H9 (cell line): ENCODE measurements at regions not wholly inside any gene's neighbourhood (a gene's known extent, or its start where the extent isn't known, plus 50 kb on each side); places are given as distances from the start of the nearest gene placed in this dataset.

Source experiments
- DNase-seq: peaks from one replicate; pipeline ENCODE4 v3.0.0-alpha.2; 2017
- H2AFZ ChIP-seq: one replicate; pipeline ENCODE4 v1.6.1; 2013; ENCODE audit warnings: mild to moderate bottlenecking, low read length, control low read depth, moderate library complexity
- H2AK5ac ChIP-seq: 2 replicates; pipeline ENCODE4 v1.6.1; 2013; ENCODE audit warnings: low read length, control low read depth, mixed read lengths; ENCODE audit not compliant: insufficient read length
- H2BK120ac ChIP-seq: one replicate; pipeline ENCODE4 v1.6.1; 2013; ENCODE audit warnings: low read depth, mild to moderate bottlenecking, low read length, control low read depth, inconsistent platforms; ENCODE audit not compliant: poor library complexity, severe bottlenecking
- H2BK12ac ChIP-seq: 2 replicates; pipeline ENCODE4 v1.6.1; 2013; ENCODE audit warnings: low read length, control low read depth, mixed read lengths, low read depth; ENCODE audit not compliant: insufficient read length
- H2BK15ac ChIP-seq: 2 replicates; pipeline ENCODE4 v1.6.1; 2013; ENCODE audit warnings: low read depth, low read length, control low read depth
- H2BK20ac ChIP-seq: one replicate; pipeline ENCODE4 v1.6.1; 2013; ENCODE audit warnings: low read depth, mild to moderate bottlenecking, low read length, control low read depth, inconsistent platforms; ENCODE audit not compliant: poor library complexity, severe bottlenecking
- H2BK5ac ChIP-seq: 2 replicates; pipeline ENCODE4 v1.6.1; 2013; ENCODE audit warnings: low read length, control low read depth, mixed read lengths; ENCODE audit not compliant: insufficient read length
- H3K14ac ChIP-seq: 2 replicates; pipeline ENCODE4 v1.6.1; 2013; ENCODE audit warnings: low read length, control low read depth; ENCODE audit not compliant: insufficient read depth
- H3K18ac ChIP-seq: 2 replicates; pipeline ENCODE4 v1.6.1; 2013; ENCODE audit warnings: low read depth, mild to moderate bottlenecking, mixed read lengths, low read length, control low read depth; ENCODE audit not compliant: insufficient read length
- H3K23ac ChIP-seq: 2 replicates; pipeline ENCODE4 v1.6.1; 2013; ENCODE audit warnings: low read length, control low read depth, mixed read lengths, low read depth; ENCODE audit not compliant: insufficient read length
- H3K23me2 ChIP-seq: 2 replicates; pipeline ENCODE4 v1.6.1; 2013; ENCODE audit warnings: low read depth, mild to moderate bottlenecking, mixed read lengths, low read length, control low read depth; ENCODE audit not compliant: insufficient read length, poor library complexity, severe bottlenecking
- H3K27ac ChIP-seq: 2 replicates; pipeline ENCODE4 v1.5.1; 2013; ENCODE audit warnings: low read length, control low read depth, mixed read lengths, low read depth; ENCODE audit not compliant: insufficient read length
- H3K27me3 ChIP-seq: 2 replicates; pipeline ENCODE4 v1.6.1; 2013; ENCODE audit warnings: low read length, control low read depth, inconsistent platforms; ENCODE audit not compliant: insufficient read depth
- H3K4ac ChIP-seq: 2 replicates; pipeline ENCODE4 v1.6.1; 2013; ENCODE audit warnings: low read depth, mild to moderate bottlenecking, control low read depth, inconsistent platforms, low read length, moderate library complexity
- H3K4me1 ChIP-seq: 2 replicates; pipeline ENCODE4 v1.6.1; 2013; ENCODE audit warnings: low read length, control low read depth, inconsistent platforms; ENCODE audit not compliant: insufficient read depth
- H3K4me2 ChIP-seq: 2 replicates; pipeline ENCODE4 v1.6.1; 2013; ENCODE audit warnings: low read length, control low read depth, mixed read lengths; ENCODE audit not compliant: insufficient read length, insufficient read depth
- H3K56ac ChIP-seq: 2 replicates; pipeline ENCODE4 v1.6.1; 2013; ENCODE audit warnings: low read depth, mild to moderate bottlenecking, mixed read lengths, low read length, control low read depth; ENCODE audit not compliant: insufficient read length
- H3K79me1 ChIP-seq: 2 replicates; pipeline ENCODE4 v1.6.1; 2013; ENCODE audit warnings: low read depth, mild to moderate bottlenecking, moderate library complexity, low read length, control low read depth, inconsistent platforms; ENCODE audit not compliant: insufficient read depth, poor library complexity, severe bottlenecking
- H3K79me2 ChIP-seq: 2 replicates; pipeline ENCODE4 v1.6.1; 2013; ENCODE audit warnings: low read length, control low read depth, inconsistent platforms; ENCODE audit not compliant: insufficient read depth
- H3K9ac ChIP-seq: 2 replicates; pipeline ENCODE4 v1.6.1; 2013; ENCODE audit warnings: low read length, control low read depth, mixed read lengths; ENCODE audit not compliant: insufficient read length; ENCODE audit errors: extremely low read depth
- H3K9me3 ChIP-seq: one replicate; pipeline ENCODE4 v1.6.1; 2013; ENCODE audit warnings: low read depth, low read length, inconsistent platforms; ENCODE audit not compliant: control insufficient read depth
- H3T11ph ChIP-seq: one replicate; pipeline ENCODE4 v1.6.1; 2013; ENCODE audit warnings: mild to moderate bottlenecking, low read length, control low read depth, inconsistent platforms
- H4K20me1 ChIP-seq: one replicate; pipeline ENCODE4 v1.6.1; 2013; ENCODE audit not compliant: control insufficient read depth, insufficient read length, insufficient read depth
- H4K5ac ChIP-seq: 2 replicates; pipeline ENCODE4 v1.6.1; 2013; ENCODE audit warnings: low read depth, mild to moderate bottlenecking, mixed read lengths, low read length, control low read depth; ENCODE audit not compliant: insufficient read length
- H4K8ac ChIP-seq: replicated peaks from 2 replicates; pipeline ENCODE4 v1.6.1; 2013; ENCODE audit warnings: low read length, control low read depth, mixed read lengths, low read depth; ENCODE audit not compliant: insufficient read length
- H4K91ac ChIP-seq: 2 replicates; pipeline ENCODE4 v1.6.1; 2013; ENCODE audit warnings: low read depth, mild to moderate bottlenecking, moderate library complexity, mixed read lengths, low read length, control low read depth; ENCODE audit not compliant: insufficient read length
- H3K27ac Mint-ChIP-seq, 3 experiments: 2 replicates in 2 of 3; 3 replicates in 1 of 3; pipeline ENCODE4 v1.8.0; 2020 to 2021; ENCODE audit warnings: mixed read lengths in 3 of 3, mild to moderate bottlenecking in 1 of 3, moderate library complexity in 1 of 3
- H3K27me3 Mint-ChIP-seq: 2 replicates; pipeline ENCODE4 v1.8.0; 2021; ENCODE audit warnings: low read depth, mild to moderate bottlenecking, moderate library complexity, mixed read lengths
- H3K36me3 Mint-ChIP-seq, 3 experiments: 2 replicates in 2 of 3; 3 replicates in 1 of 3; pipeline ENCODE4 v1.8.0; 2020 to 2021; ENCODE audit warnings: low read depth in 3 of 3, mixed read lengths in 3 of 3; ENCODE audit not compliant: insufficient read depth in 1 of 3
- H3K4me1 Mint-ChIP-seq, 2 experiments: 2 replicates each; pipeline ENCODE4 v1.8.0; 2020; ENCODE audit warnings: mixed read lengths in 2 of 2
- H3K4me3 Mint-ChIP-seq, 2 experiments: 2 replicates in 1 of 2; 3 replicates in 1 of 2; pipeline ENCODE4 v1.8.0; 2020 to 2021; ENCODE audit warnings: mild to moderate bottlenecking in 2 of 2, mixed read lengths in 2 of 2, moderate library complexity in 1 of 2
- H3K9me3 Mint-ChIP-seq, 2 experiments: 2 replicates in 1 of 2; 3 replicates in 1 of 2; pipeline ENCODE4 v1.8.0; 2020; ENCODE audit warnings: mild to moderate bottlenecking in 2 of 2, mixed read lengths in 2 of 2, moderate library complexity in 1 of 2
- WGBS: extraction: QIAGEN DNeasy Blood & Tissue Kit; methylation state at CpG from one replicate; pipeline ENCODE4 v1.1.7; 2013; ENCODE audit warnings: missing lambda C conversion rate, low lambda C conversion rate, mixed read lengths; ENCODE audit not compliant: insufficient read length; ENCODE audit errors: extremely low coverage; 5-methylcytosine and 5-hydroxymethylcytosine counted together
- TF ChIP-seq, protein P1 (sequence below): fragments of 200-600 bp; sonication (generic); conservative IDR thresholded peaks from 3 replicates; pipeline ENCODE4 v1.8.0; 2021; ENCODE audit warnings: antibody characterized with exemption, mild to moderate bottlenecking

DNA sequence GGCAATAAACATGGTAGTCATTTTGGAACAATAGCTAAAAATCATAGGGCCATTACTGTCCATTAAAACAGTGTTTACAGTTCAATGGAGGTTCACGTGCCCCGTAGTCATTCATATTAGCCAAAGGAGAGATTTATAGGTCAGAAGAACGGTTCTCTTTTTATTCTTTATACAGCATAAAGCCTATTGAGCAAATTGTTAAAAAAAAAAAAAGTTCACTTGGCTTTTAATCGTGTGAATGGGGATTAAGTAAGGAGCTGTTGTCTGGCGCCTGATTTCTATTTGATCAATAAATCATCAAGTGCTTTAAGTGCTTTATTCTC lies 69.1 kb upstream of the TBCA start:
- H3K4me2 ChIP-seq: no peak overlapping the region
- no peak overlapping the region for H3K27ac Mint-ChIP-seq
- H3K9ac ChIP-seq: no peak overlapping the region
- no peaks in the 10 kb centered on the region for H3K79me2 ChIP-seq
- peaks cover 89% of the 10 kb centered on the region for H3K27me3 ChIP-seq
- H2BK120ac ChIP-seq: no peak overlapping the region
- no peak overlapping the region for H3K18ac ChIP-seq
- H2BK15ac ChIP-seq: no peak overlapping the region
- H3K79me1 ChIP-seq: no peaks in the 10 kb centered on the region
- peaks cover 25 to 42% of the 10 kb centered on the region in 2 experiments for H3K4me1 Mint-ChIP-seq
- peaks cover 2% of the 10 kb centered on the region for H4K20me1 ChIP-seq
- H2BK5ac ChIP-seq: no peak overlapping the region
- DNase-seq: no peak
- no peak overlapping the region for H3K4ac ChIP-seq
- H2AFZ ChIP-seq: no peak overlapping the region
- H3K9me3 Mint-ChIP-seq: peaks cover 2 to 8% of the 10 kb centered on the region in 2 experiments; a peak in 2 of 5 replicates
- H4K91ac ChIP-seq: no peak overlapping the region
- no peak overlapping the region for H3K27ac ChIP-seq
- H2BK20ac ChIP-seq: no peak overlapping the region
- no peak overlapping the region for H4K5ac ChIP-seq
- H3K4me3 Mint-ChIP-seq: peak overlapping the region in 1 of 2 experiments; percentile 75; a peak in 2 of 5 replicates
- no CpG with 5 or more reads among the region's 5 CpGs for WGBS
- no peaks in the 10 kb centered on the region; a peak in 1 of 7 replicates for H3K36me3 Mint-ChIP-seq
- H2BK12ac ChIP-seq: no peak overlapping the region
- peaks cover 100% of the 10 kb centered on the region for H3K27me3 Mint-ChIP-seq
- peaks cover 6% of the 10 kb centered on the region for H3K23me2 ChIP-seq
- H4K8ac ChIP-seq: no peak overlapping the region
- peaks cover 6% of the 10 kb centered on the region for H3K4me1 ChIP-seq
- H2AK5ac ChIP-seq: no peak overlapping the region
- no peak overlapping the region for H3K23ac ChIP-seq
- no peak overlapping the region for H3K56ac ChIP-seq
- TF ChIP-seq, protein P1, sequence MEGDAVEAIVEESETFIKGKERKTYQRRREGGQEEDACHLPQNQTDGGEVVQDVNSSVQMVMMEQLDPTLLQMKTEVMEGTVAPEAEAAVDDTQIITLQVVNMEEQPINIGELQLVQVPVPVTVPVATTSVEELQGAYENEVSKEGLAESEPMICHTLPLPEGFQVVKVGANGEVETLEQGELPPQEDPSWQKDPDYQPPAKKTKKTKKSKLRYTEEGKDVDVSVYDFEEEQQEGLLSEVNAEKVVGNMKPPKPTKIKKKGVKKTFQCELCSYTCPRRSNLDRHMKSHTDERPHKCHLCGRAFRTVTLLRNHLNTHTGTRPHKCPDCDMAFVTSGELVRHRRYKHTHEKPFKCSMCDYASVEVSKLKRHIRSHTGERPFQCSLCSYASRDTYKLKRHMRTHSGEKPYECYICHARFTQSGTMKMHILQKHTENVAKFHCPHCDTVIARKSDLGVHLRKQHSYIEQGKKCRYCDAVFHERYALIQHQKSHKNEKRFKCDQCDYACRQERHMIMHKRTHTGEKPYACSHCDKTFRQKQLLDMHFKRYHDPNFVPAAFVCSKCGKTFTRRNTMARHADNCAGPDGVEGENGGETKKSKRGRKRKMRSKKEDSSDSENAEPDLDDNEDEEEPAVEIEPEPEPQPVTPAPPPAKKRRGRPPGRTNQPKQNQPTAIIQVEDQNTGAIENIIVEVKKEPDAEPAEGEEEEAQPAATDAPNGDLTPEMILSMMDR: no peak
- no peak overlapping the region for H3T11ph ChIP-seq
- H3K14ac ChIP-seq: no peak overlapping the region
- H3K9me3 ChIP-seq: no peaks in the 10 kb centered on the region
